Activated B cell treated with CpG ODN at 0.5 μM for 24 hours (primary cell): ENCODE measurements at regions not wholly inside any gene's neighbourhood (a gene's known extent, or its start where the extent isn't known, plus 50 kb on each side); places are given as distances from the start of the nearest gene placed in this dataset.

Experiments used
- ATAC-seq: fragments of 200-7000 bp; cut with Tn5 transposase; one replicate; pipeline ENCODE4 v1.10.0; 2021; ENCODE audit warnings: low read depth, mild to moderate bottlenecking, moderate library complexity
- CTCF ChIA-PET: fragments of 350-600 bp; sonication (Branson Sonifier 250); formaldehyde crosslinking; loops from one replicate; lab custom pipeline; 2021; ENCODE audit warnings: antibody characterized with exemption; lab: Charles Lee
- POLR2A ChIA-PET: fragments of 350-600 bp; sonication (Branson Sonifier 250); formaldehyde crosslinking; loops from one replicate; lab custom pipeline; 2021; ENCODE audit warnings: antibody characterized with exemption; lab: Charles Lee
- DNase-seq: peaks from one replicate; pipeline ENCODE4 v3.0.0; 2022
- H3K27ac Mint-ChIP-seq: one replicate; pipeline ENCODE4 v1.8.0; 2020; ENCODE audit warnings: mixed read lengths
- H3K27me3 Mint-ChIP-seq: one replicate; pipeline ENCODE4 v1.8.0; 2021; ENCODE audit warnings: mixed read lengths
- H3K36me3 Mint-ChIP-seq: one replicate; pipeline ENCODE4 v1.8.0; 2021; ENCODE audit warnings: low read depth, mixed read lengths
- H3K4me1 Mint-ChIP-seq: one replicate; pipeline ENCODE4 v1.8.0; 2021; ENCODE audit warnings: mixed read lengths
- H3K4me3 Mint-ChIP-seq: one replicate; pipeline ENCODE4 v1.8.0; 2020; ENCODE audit warnings: mild to moderate bottlenecking, mixed read lengths
- H3K9me3 Mint-ChIP-seq: one replicate; pipeline ENCODE4 v1.8.0; 2020; ENCODE audit warnings: mixed read lengths
- intact Hi-C: fragments of 100-400 bp; cut with micrococcal nuclease; formaldehyde crosslinking; loops from one replicate; pipeline ENCODE4 v1.15.1; 2024
- TF ChIP-seq, protein P1 (sequence below): fragments of 200-600 bp; IDR thresholded peaks from one replicate; pipeline ENCODE4 v1.8.0; 2022; ENCODE audit warnings: antibody characterized with exemption, mild to moderate bottlenecking

DNA sequence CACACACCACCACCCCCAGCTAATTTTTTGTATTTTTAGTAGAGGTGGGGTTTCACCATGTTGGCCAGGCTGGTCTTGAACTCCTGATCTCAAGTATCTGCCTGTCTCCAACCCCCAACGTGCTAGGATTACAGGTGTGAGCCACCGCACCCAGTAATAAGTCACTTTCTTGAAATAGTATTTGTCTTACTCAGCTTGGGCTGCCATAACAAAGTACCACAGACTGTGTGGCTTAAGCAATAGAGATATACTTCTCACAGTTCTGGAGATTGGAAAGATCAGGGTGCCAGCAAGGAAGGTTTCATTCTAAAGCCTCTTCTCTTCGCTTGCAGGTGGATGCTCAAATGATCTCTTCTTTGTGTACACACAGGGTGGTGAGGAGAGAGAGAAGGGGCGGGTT, 99.8 kb downstream of the ARRDC3 start:
- Mint-ChIP-seq H3K4me3 (no peak overlapping the region), H3K4me1 (peaks cover 21% of the 10 kb centered on the region), H3K9me3 (peaks cover 4% of the 10 kb centered on the region), H3K36me3 (no peaks in the 10 kb centered on the region), H3K27ac (no peak overlapping the region), H3K27me3 (no peaks in the 10 kb centered on the region)
- no peak for ATAC-seq
- TF ChIP-seq, protein P1, sequence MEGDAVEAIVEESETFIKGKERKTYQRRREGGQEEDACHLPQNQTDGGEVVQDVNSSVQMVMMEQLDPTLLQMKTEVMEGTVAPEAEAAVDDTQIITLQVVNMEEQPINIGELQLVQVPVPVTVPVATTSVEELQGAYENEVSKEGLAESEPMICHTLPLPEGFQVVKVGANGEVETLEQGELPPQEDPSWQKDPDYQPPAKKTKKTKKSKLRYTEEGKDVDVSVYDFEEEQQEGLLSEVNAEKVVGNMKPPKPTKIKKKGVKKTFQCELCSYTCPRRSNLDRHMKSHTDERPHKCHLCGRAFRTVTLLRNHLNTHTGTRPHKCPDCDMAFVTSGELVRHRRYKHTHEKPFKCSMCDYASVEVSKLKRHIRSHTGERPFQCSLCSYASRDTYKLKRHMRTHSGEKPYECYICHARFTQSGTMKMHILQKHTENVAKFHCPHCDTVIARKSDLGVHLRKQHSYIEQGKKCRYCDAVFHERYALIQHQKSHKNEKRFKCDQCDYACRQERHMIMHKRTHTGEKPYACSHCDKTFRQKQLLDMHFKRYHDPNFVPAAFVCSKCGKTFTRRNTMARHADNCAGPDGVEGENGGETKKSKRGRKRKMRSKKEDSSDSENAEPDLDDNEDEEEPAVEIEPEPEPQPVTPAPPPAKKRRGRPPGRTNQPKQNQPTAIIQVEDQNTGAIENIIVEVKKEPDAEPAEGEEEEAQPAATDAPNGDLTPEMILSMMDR = no peak
- ChIA-PET CTCF (interaction anchor here (1.6 kb wide), 1 partner anchor 101 kb away, joined by 6 read pairs; no protein-coding TSS in a partner anchor), POLR2A (interaction anchor here (0.9 to 4.7 kb wide), 2 partner anchors 8 to 99 kb away, joined by 3 to 194 read pairs; partner anchors contain the start of gene ARRDC3)
- no peak for DNase-seq
- intact Hi-C loops = no loop called here

DNA sequence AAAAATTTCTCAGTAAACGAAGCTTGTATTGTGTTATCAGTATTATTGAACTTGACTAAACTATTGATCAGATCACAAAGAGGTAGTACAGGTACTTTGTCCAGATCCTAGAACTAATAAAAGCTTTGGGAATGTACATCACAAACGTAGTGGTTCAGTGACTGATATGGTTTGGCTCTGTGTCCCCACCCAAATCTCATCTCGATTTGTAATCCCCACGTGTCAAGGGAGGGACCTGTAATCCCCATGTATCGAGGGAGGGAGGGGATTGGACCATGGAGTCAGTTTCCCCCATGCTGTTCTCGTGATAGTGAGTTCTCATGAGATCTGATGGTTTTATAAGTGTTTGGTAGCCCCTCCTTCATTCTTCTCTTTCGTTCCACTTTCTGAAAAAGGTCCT, 100.9 kb downstream of the ARRDC3 start:
- ChIA-PET POLR2A (interaction anchor here (0.9 to 4.7 kb wide), 3 partner anchors 30 to 100 kb away, joined by 3 to 194 read pairs (median 36); partner anchors contain the start of gene ARRDC3), CTCF (interaction anchor here (1.8 kb wide), 1 partner anchor 29 kb away, joined by 4 read pairs; no protein-coding TSS in a partner anchor)
- intact Hi-C loops = no loop called here
- H3K27ac Mint-ChIP-seq = no peak overlapping the region
- peaks cover 4% of the 10 kb centered on the region for H3K9me3 Mint-ChIP-seq
- no peak for ATAC-seq
- H3K36me3 Mint-ChIP-seq = no peaks in the 10 kb centered on the region
- H3K27me3 Mint-ChIP-seq = no peaks in the 10 kb centered on the region
- H3K4me3 Mint-ChIP-seq = no peak overlapping the region
- peaks cover 21% of the 10 kb centered on the region for H3K4me1 Mint-ChIP-seq
- DNase-seq = no peak
- TF ChIP-seq, protein P1 = no peak

DNA sequence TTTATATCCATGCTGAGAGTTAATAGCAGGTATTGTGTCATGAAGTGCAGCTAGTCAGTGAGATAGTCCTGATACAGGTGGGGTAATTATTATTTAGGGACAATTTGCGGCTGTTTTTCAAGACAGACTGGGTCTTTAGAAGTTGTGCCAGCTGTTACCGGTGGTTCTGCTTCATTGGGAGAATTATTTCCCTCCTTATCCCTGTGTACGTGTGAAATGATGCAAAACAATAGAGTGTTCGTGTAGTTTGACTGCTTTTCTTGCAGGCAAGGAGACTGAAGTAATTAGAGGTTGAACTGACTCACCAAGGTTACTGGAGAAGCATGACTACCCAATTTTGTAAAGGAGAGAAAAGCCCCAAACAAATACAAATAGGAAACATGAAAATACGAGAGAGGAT, 101.7 kb downstream of the ARRDC3 start:
- H3K4me3 Mint-ChIP-seq = peak overlapping the region; percentile 81

DNA sequence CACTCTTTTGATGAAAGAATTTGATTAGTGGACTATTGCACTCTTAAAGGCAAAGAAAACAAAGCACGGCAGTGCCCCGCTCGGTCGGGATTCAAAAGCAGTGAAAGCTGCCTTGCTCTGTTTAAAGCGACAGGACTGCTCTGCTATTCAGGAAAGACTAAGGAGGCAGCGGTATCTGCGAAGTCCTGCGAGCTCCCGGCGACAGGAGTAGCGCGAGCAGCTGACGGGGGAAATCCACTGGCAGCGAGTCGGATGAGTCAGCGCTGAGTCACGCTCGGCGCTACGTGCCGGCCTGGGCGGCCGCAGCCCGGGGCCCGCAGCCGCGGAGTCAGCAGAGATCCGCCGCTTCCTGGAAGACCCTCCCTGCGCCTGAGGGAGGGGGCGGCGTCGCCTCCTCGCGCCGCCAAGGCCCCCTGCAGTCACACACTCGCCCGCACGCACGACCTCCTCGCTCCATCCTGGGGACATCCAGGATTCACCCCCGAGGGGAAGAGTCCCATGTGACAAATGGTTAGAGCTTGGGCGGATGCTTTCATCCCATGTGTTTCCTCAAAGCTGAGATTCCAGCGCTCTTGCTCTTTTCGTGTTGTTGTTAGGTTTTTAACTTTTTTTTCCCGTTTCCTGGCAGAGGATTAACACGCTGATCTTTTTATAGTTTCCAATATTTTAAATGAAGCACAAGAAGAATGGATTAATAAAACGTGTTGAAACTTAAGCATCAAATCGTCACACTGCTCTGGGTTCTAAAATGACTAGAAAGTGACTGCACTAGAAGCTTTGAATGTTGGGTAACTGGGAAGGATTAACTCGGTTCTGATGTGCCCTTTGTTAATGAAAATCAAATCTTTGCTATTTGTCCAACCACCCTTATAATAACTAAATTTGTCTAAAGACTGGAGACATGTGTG, 102.5 kb downstream of the ARRDC3 start:
- TF ChIP-seq, protein P1 = no peak
- peak; percentile 80 for DNase-seq
- ChIA-PET CTCF (interaction anchor here (0.7 to 3.1 kb wide), 5 partner anchors 12 to 105 kb away, joined by 3 to 12 read pairs (median 4); partner anchors contain the start of gene ARRDC3), POLR2A (interaction anchor here (0.7 to 4.7 kb wide), 11 partner anchors 8 to 871 kb away, joined by 3 to 194 read pairs (median 4); partner anchors contain the start of genes ARRDC3 and CETN3)
- H3K36me3 Mint-ChIP-seq = no peaks in the 10 kb centered on the region
- peaks cover 8% of the 10 kb centered on the region for H3K27me3 Mint-ChIP-seq
- H3K4me1 Mint-ChIP-seq = peaks cover 21% of the 10 kb centered on the region
- intact Hi-C loops = loop anchor here (1.0 to 2.0 kb wide), 4 partner anchors 31 to 100 kb away; no protein-coding TSS in a partner anchor
- ATAC-seq = peak; percentile 88
- peak overlapping the region; percentile 81 for H3K4me3 Mint-ChIP-seq
- H3K27ac Mint-ChIP-seq = peak overlapping the region; percentile 81
- H3K9me3 Mint-ChIP-seq = peaks cover 4% of the 10 kb centered on the region

More for the DNA sequence above, 101.7 kb downstream of the ARRDC3 start:
- DNase-seq (no peak), ATAC-seq (no peak)
- Mint-ChIP-seq H3K4me1 (peaks cover 21% of the 10 kb centered on the region), H3K9me3 (peaks cover 4% of the 10 kb centered on the region), H3K27ac (peak overlapping the region; percentile 81), H3K36me3 (no peaks in the 10 kb centered on the region), H3K27me3 (peaks cover 1% of the 10 kb centered on the region)
- POLR2A ChIA-PET = interaction anchor here (0.9 to 4.7 kb wide), 6 partner anchors 9 to 101 kb away, joined by 3 to 194 read pairs (median 4); partner anchors contain the start of gene ARRDC3
- CTCF ChIA-PET = interaction anchor here (1.8 to 3.1 kb wide), 2 partner anchors 30 to 104 kb away, joined by 4 to 12 read pairs; no protein-coding TSS in a partner anchor
- intact Hi-C loops = loop anchor here (2.0 kb wide), 2 partner anchors 55 to 79 kb away; no protein-coding TSS in a partner anchor
- TF ChIP-seq, protein P1 = no peak
